WERI-Rb-1 (cell line): ENCODE measurements at regions not wholly inside any gene's neighbourhood (a gene's known extent, or its start where the extent isn't known, plus 50 kb on each side); places are given as distances from the start of the nearest gene placed in this dataset.

Source experiments
- DNase-seq: peaks from one replicate; pipeline ENCODE4 v3.0.0-alpha.2; 2020
- H3K27ac ChIP-seq: fragments of 250-450 bp; sonication (Bioruptor Pico); 2 replicates; pipeline ENCODE4 v1.5.1; 2020; ENCODE audit warnings: mild to moderate bottlenecking, moderate library complexity
- H3K27me3 ChIP-seq: fragments of 250-450 bp; sonication (Bioruptor Pico); 2 replicates; pipeline ENCODE4 v1.5.1; 2021; ENCODE audit warnings: mild to moderate bottlenecking, low read depth, moderate library complexity; ENCODE audit not compliant: insufficient read depth, severe bottlenecking
- H3K36me3 ChIP-seq: fragments of 250-450 bp; sonication (Bioruptor Pico); 2 replicates; pipeline ENCODE4 v1.5.1; 2020; ENCODE audit warnings: mild to moderate bottlenecking, moderate library complexity
- H3K4me3 ChIP-seq: 2 replicates; pipeline ENCODE4 v1.5.1; 2011; ENCODE audit warnings: low read depth, mild to moderate bottlenecking, control low read depth, low read length
- H3K9me3 ChIP-seq: fragments of 250-450 bp; sonication (Bioruptor Pico); 2 replicates; pipeline ENCODE4 v1.5.1; 2021; ENCODE audit warnings: mild to moderate bottlenecking, moderate library complexity; ENCODE audit not compliant: severe bottlenecking
- CTCF ChIP-seq: IDR thresholded peaks from 2 replicates; pipeline ENCODE4 v1.5.1; 2011; ENCODE audit warnings: low read depth, mild to moderate bottlenecking, control low read depth, inconsistent platforms, low read length

DNA sequence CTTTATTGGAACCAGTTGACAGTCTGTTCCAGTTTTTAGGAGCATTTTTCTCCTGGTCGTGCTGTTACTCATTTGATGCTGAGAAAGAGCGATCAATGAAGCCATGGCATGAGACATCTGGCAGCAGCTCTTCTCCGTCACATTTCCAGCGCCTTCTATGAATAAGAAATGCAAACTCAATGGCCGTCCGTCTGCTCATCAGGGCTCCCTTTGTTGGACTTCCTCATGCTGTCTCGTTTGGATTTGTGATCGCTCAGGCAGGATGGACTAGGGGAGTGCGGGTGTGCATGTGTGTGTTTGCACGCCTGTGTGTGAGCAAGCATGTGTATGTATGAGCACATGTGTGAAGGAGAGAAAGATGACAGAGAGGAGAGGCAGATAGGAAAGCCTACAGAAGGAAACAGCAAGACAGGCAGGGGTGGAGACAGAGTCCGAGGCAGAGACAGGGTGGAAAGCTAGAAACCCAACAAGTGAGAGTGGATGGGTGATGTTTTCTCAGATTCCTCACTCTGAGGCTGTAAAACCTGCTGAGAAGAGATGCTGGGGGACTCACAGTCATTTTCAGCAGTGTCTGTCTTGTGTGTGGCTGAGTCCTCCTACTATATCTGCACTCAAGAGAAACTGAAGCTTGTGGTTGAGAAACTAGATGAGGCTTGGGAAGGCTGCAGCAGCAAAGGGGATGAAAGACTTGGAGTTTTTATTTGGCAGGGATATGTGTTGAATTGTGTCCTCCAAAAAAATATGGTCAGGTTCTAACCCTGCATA lies 56.0 kb upstream of the CLMP start:
- no peak overlapping the region for H3K4me3 ChIP-seq
- H3K36me3 ChIP-seq, result no peaks in the 10 kb centered on the region
- DNase-seq, result no peak
- no peaks in the 10 kb centered on the region for H3K27me3 ChIP-seq
- no peak overlapping the region for H3K27ac ChIP-seq
- no peak for TF ChIP-seq CTCF
- no peaks in the 10 kb centered on the region for H3K9me3 ChIP-seq

GRCh38 chr11:123249354-123249753 lies 54.3 kb upstream of the CLMP start:
- no peaks in the 10 kb centered on the region for H3K27me3 ChIP-seq
- no peak overlapping the region for H3K4me3 ChIP-seq
- H3K27ac ChIP-seq, result no peak overlapping the region
- DNase-seq, result no peak
- no peaks in the 10 kb centered on the region for H3K36me3 ChIP-seq
- TF ChIP-seq CTCF, result no peak
- H3K9me3 ChIP-seq, result no peaks in the 10 kb centered on the region

- no peak for TF ChIP-seq CTCF
- Histone ChIP-seq H3K9me3 (no peaks in the 10 kb centered on the region), H3K36me3 (no peaks in the 10 kb centered on the region), H3K27ac (no peak overlapping the region), H3K4me3 (no peak overlapping the region), H3K27me3 (no peaks in the 10 kb centered on the region)
- DNase-seq, result no peak
Observed at GRCh38 chr11:123247813-123248379, 52.8 kb upstream of the CLMP start.

DNA sequence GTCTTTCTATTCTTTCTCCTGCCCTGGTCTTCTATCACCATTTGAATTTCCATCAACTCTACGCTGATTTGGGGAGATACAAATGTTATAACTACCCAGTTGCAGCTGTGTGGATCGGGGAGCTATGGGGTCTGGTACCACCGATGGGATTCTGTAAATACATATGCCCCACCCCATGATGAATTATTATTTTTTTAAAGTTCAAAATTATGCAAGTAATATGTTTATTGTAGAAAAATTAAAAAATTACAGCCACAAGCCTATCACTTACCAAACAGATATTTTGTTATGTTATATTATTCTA lies 52.4 kb upstream of the CLMP start:
- H3K36me3 ChIP-seq, result no peaks in the 10 kb centered on the region
- DNase-seq, result no peak
- no peak overlapping the region for H3K27ac ChIP-seq
- no peak for TF ChIP-seq CTCF
- no peaks in the 10 kb centered on the region for H3K9me3 ChIP-seq
- H3K27me3 ChIP-seq, result no peaks in the 10 kb centered on the region
- H3K4me3 ChIP-seq, result no peak overlapping the region

- Histone ChIP-seq H3K4me3 (no peak overlapping the region), H3K36me3 (no peaks in the 10 kb centered on the region), H3K9me3 (no peaks in the 10 kb centered on the region), H3K27ac (no peak overlapping the region), H3K27me3 (no peaks in the 10 kb centered on the region)
- TF ChIP-seq CTCF, result peak; percentile 94
- DNase-seq, result peak; percentile 83
Observed at GRCh38 chr11:123246749-123247495, 51.9 kb upstream of the CLMP start.
